Spinal cord (tissue), 9 donors: ENCODE measurements at regions not wholly inside any gene's neighbourhood (a gene's known extent, or its start where the extent isn't known, plus 50 kb on each side); places are given as distances from the start of the nearest gene placed in this dataset.

Source experiments
- DNase-seq, 6 donors: peaks; one replicate each; pipeline versions ENCODE4 v3.0.0 to v3.0.0-alpha.2; 2013 to 2015; ENCODE audit warnings: low spot score in 6 of 6, low read depth in 4 of 6
- H3K27ac ChIP-seq: one replicate; pipeline ENCODE4 v1.5.1; 2013; ENCODE audit warnings: low read depth, low read length, control low read depth
- H3K27me3 ChIP-seq: one replicate; pipeline ENCODE4 v1.6.1; 2013; ENCODE audit warnings: low read length; ENCODE audit not compliant: control insufficient read depth, insufficient read depth
- H3K36me3 ChIP-seq: one replicate; pipeline ENCODE4 v1.6.1; 2013; ENCODE audit warnings: low read length; ENCODE audit not compliant: control insufficient read depth, insufficient read depth
- H3K4me1 ChIP-seq: one replicate; pipeline ENCODE4 v1.6.1; 2013; ENCODE audit warnings: low read length; ENCODE audit not compliant: control insufficient read depth, insufficient read depth
- H3K4me3 ChIP-seq: one replicate; pipeline ENCODE4 v1.5.1; 2013; ENCODE audit warnings: low read depth, low read length, control low read depth
- H3K9me3 ChIP-seq: one replicate; pipeline ENCODE4 v1.6.1; 2013; ENCODE audit warnings: low read length; ENCODE audit not compliant: control insufficient read depth, insufficient read depth
- WGBS: methylation state at CpG from one replicate; pipeline ENCODE4 v1.1.5; 2013; ENCODE audit warnings: missing lambda C conversion rate; ENCODE audit not compliant: insufficient coverage; 5-methylcytosine and 5-hydroxymethylcytosine counted together
- donor health status: healthy.

DNA sequence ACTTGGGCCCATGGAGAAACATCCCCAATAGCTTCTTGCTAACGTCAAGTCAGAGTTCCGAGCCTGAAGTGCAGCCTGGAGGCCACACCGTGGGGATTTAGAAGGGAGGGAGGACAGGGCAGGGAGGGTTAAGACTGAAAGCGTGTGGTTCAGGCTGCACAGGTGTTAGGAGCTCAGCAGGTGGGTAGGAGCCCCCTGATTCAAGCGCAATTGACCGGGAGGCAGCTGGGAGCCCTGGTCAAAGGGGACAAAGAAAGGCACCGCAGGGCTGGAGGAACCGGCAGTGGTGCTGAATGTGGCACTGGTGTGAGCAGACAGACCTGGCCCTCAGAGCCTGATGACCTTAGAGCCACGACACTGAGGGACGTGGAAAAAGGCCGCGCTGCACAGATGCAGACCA, 149.6 kb downstream of the TMEM18 start:
- no peaks in the 10 kb centered on the region for H3K4me1 ChIP-seq
- no peak overlapping the region for H3K4me3 ChIP-seq
- WGBS: 32% methylated on average over 8 of the region's 12 CpGs
- peaks cover 3% of the 10 kb centered on the region for H3K27me3 ChIP-seq
- H3K27ac ChIP-seq: no peak overlapping the region
- no peak for DNase-seq
- H3K36me3 ChIP-seq: no peaks in the 10 kb centered on the region
- no peaks in the 10 kb centered on the region for H3K9me3 ChIP-seq

- Histone ChIP-seq H3K27me3 (peaks cover 3% of the 10 kb centered on the region), H3K4me1 (no peaks in the 10 kb centered on the region), H3K27ac (no peak overlapping the region), H3K36me3 (no peaks in the 10 kb centered on the region), H3K4me3 (no peak overlapping the region), H3K9me3 (no peaks in the 10 kb centered on the region)
- DNase-seq: no peak
- 99% methylated on average over 5 of the region's 5 CpGs for WGBS
Measured at GRCh38 chr2:526918-527317, 150.3 kb downstream of the TMEM18 start.

GRCh38 chr2:525611-526010, 151.6 kb downstream of the TMEM18 start:
- 92% methylated on average over 10 of the region's 10 CpGs for WGBS

DNA sequence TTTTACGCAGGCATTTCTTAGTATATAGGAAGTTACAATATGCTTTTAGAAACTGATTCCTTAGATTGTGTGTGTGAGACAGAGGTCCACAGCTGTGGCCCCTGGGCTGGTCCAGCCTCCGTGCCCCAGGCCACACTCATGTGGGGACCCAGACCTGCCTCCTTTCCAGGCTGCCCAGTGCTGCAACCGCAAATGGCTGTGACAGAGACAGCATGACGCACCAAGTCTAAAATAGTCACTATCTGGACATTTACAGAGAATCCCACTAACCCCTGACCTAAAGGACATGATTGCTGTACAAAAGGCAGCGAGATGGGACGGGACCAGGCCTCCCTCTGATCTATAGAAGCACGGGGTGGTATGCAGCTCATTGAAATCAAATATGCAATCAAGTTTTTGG, 152.2 kb downstream of the TMEM18 start:
- Histone ChIP-seq H3K27ac (no peak overlapping the region), H3K4me1 (no peaks in the 10 kb centered on the region), H3K27me3 (peaks cover 3% of the 10 kb centered on the region), H3K9me3 (no peaks in the 10 kb centered on the region), H3K36me3 (no peaks in the 10 kb centered on the region), H3K4me3 (no peak overlapping the region)
- 89% methylated on average over 6 of the region's 7 CpGs for WGBS
- DNase-seq: no peak

More at GRCh38 chr2:525611-526010, 151.6 kb downstream of the TMEM18 start:
- no peak overlapping the region for H3K27ac ChIP-seq
- H3K4me3 ChIP-seq: no peak overlapping the region
- H3K27me3 ChIP-seq: peaks cover 3% of the 10 kb centered on the region
- no peaks in the 10 kb centered on the region for H3K9me3 ChIP-seq
- no peaks in the 10 kb centered on the region for H3K36me3 ChIP-seq
- DNase-seq: no peak
- H3K4me1 ChIP-seq: no peaks in the 10 kb centered on the region

DNA sequence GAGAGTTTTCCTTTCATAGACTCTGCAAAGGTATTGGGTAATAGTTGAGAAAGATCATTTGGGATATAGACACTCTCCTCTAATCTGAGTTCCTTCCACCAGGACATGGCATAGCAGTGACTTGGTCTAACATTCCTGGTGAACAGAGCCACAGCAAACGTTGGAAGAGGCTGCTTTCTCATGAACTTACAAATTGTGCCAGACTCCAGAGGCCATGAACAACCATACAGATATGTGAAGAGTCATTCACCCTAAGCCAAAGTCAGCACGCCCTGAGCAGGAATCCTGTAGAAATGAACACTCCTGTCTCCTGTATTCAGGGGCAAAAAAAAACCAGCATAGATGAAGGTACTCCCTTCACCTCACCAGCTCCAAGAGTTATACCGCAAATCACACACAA, 152.8 kb downstream of the TMEM18 start:
- no peak overlapping the region for H3K4me3 ChIP-seq
- peaks cover 3% of the 10 kb centered on the region for H3K27me3 ChIP-seq
- H3K27ac ChIP-seq: no peak overlapping the region
- no peak for DNase-seq
- whole genome bisulfite sequencing: 75% methylated on average over 1 of the region's 3 CpGs
- no peaks in the 10 kb centered on the region for H3K4me1 ChIP-seq
- no peaks in the 10 kb centered on the region for H3K36me3 ChIP-seq
- H3K9me3 ChIP-seq: no peaks in the 10 kb centered on the region

- Histone ChIP-seq H3K4me1 (no peaks in the 10 kb centered on the region), H3K36me3 (no peaks in the 10 kb centered on the region), H3K27ac (no peak overlapping the region), H3K9me3 (no peaks in the 10 kb centered on the region), H3K4me3 (no peak overlapping the region), H3K27me3 (peaks cover 3% of the 10 kb centered on the region)
- no peak for DNase-seq
- 94% methylated on average over 12 of the region's 12 CpGs for WGBS
Measured at GRCh38 chr2:523698-524270, 153.4 kb downstream of the TMEM18 start.

DNA sequence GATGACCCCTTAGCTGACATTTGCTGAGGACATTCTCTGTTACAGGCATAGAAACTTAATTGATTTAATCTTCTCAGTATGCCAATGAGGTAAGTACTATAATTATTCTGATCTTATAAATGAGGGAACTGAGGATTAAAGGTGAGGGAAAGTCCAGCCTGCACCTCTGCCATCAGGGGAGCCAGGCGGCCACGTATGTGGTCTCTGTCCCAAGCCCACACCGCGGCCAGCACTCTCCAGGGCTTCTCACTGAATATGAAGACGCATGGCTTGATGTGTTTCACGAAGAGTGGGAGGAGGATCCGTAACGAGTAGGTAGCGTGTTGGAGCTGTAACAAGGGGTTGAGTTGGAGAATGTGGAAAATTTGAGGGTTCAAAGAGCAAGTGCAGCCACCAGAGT, 154.4 kb downstream of the TMEM18 start:
- WGBS: over 99% methylated on average over 9 of the region's 9 CpGs
- Histone ChIP-seq H3K4me1 (no peaks in the 10 kb centered on the region), H3K27ac (no peak overlapping the region), H3K36me3 (no peaks in the 10 kb centered on the region), H3K27me3 (peaks cover 3% of the 10 kb centered on the region), H3K9me3 (no peaks in the 10 kb centered on the region), H3K4me3 (no peak overlapping the region)
- no peak for DNase-seq

GRCh38 chr2:521853-522530, 155.2 kb downstream of the TMEM18 start:
- Histone ChIP-seq H3K27ac (no peak overlapping the region), H3K36me3 (no peaks in the 10 kb centered on the region), H3K4me1 (no peaks in the 10 kb centered on the region), H3K4me3 (no peak overlapping the region), H3K27me3 (peaks cover 3% of the 10 kb centered on the region), H3K9me3 (no peaks in the 10 kb centered on the region)
- DNase-seq: no peak
- WGBS: 97% methylated on average over 31 of the region's 31 CpGs

GRCh38 chr2:520663-521340, 156.4 kb downstream of the TMEM18 start:
- 83% methylated on average over 8 of the region's 11 CpGs for WGBS
- no peaks in the 10 kb centered on the region for H3K36me3 ChIP-seq
- H3K4me3 ChIP-seq: no peak overlapping the region

GRCh38 chr2:516944-517343, 160.3 kb downstream of the TMEM18 start:
- Histone ChIP-seq H3K4me3 (no peak overlapping the region), H3K4me1 (no peaks in the 10 kb centered on the region), H3K27ac (no peak overlapping the region), H3K36me3 (no peaks in the 10 kb centered on the region), H3K9me3 (no peaks in the 10 kb centered on the region), H3K27me3 (no peaks in the 10 kb centered on the region)
- DNase-seq: peak in 2 of 6 donors; percentile 23 to 26
- WGBS: 84% methylated on average over 3 of the region's 5 CpGs

More at GRCh38 chr2:520663-521340, 156.4 kb downstream of the TMEM18 start:
- H3K27ac ChIP-seq: no peak overlapping the region
- H3K9me3 ChIP-seq: no peaks in the 10 kb centered on the region
- DNase-seq: no peak
- H3K27me3 ChIP-seq: peaks cover 3% of the 10 kb centered on the region
- H3K4me1 ChIP-seq: no peaks in the 10 kb centered on the region
